Gastroesophageal sphincter (tissue), 3 donors: ENCODE measurements at regions not wholly inside any gene's neighbourhood (a gene's known extent, or its start where the extent isn't known, plus 50 kb on each side); places are given as distances from the start of the nearest gene placed in this dataset.

Experiments used
- CTCF ChIP-seq, 4 experiments: fragments of 200-600 bp in 2 of 4; fragments of 450-650 bp in 2 of 4; sonication (generic) in 1 of 4; IDR thresholded peaks; one replicate each; pipeline ENCODE4 v1.5.1; 2017 to 2019; ENCODE audit warnings: antibody characterized with exemption in 4 of 4, mild to moderate bottlenecking in 2 of 4, moderate library complexity in 2 of 4
- EP300 ChIP-seq: sonication (generic); formaldehyde crosslinking; IDR thresholded peaks from one replicate; pipeline ENCODE4 v1.6.1; 2017; ENCODE audit warnings: antibody characterized with exemption, mild to moderate bottlenecking
- POLR2A ChIP-seq, 2 donors: fragments of 450-650 bp; IDR thresholded peaks; one replicate each; pipeline ENCODE4 v1.6.1; 2017; ENCODE audit warnings: antibody characterized with exemption in 2 of 2, mild to moderate bottlenecking in 2 of 2, moderate library complexity in 1 of 2
- POLR2AphosphoS5 ChIP-seq: sonication (generic); formaldehyde crosslinking; IDR thresholded peaks from one replicate; pipeline ENCODE4 v1.6.1; 2017; ENCODE audit warnings: antibody characterized with exemption

DNA sequence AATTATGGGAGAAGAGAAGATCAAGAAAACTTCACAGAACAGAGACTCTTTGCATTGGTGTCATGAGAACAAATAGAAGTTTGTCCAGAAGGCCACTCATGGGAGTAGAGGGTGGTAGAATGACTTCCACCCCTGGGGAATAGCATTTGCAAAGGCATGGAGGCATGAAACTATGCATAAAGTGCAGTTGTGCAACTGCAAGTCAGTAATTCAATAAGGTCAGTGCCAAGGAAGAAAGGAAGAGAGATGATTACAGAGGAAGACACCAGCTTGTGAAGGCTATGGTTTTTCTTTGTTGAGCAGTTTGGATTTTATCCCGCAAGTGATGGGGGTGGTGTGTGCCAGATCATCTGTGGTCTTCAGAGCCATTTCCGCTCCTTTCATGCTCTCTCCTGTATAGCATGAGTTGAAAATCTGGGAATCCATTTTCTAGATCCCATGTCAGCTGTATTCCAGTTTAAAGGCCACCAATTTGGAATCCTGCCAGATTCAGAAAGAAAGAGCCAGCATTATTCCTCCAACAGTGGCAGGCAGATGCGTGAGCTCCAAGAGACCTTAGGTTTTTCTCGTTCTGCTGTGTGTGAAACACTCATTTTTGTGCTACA is 67.6 kb upstream of the GRIN2B start:
- TF ChIP-seq POLR2AphosphoS5 (no peak), POLR2A (IDR thresholded peaks at IDR 0.05) (no peak), CTCF (IDR thresholded peaks at IDR 0.05) (no peak), EP300 (no peak)
